NB4 (cell line): ENCODE measurements at regions not wholly inside any gene's neighbourhood (a gene's known extent, or its start where the extent isn't known, plus 50 kb on each side); places are given as distances from the start of the nearest gene placed in this dataset.

Source experiments
- DNase-seq: peaks from one replicate; pipeline ENCODE4 v3.0.0; 2010; ENCODE audit warnings: low read depth
- H3K4me3 ChIP-seq: one replicate; pipeline ENCODE4 v1.5.1; 2011; ENCODE audit warnings: mild to moderate bottlenecking, low read depth, low read length, moderate library complexity
- CTCF ChIP-seq: IDR thresholded peaks from one replicate; pipeline ENCODE4 v1.5.1; 2012; ENCODE audit warnings: low read depth, low read length
- MAX ChIP-seq: IDR thresholded peaks from 2 replicates; pipeline ENCODE4 v1.6.1; 2011; ENCODE audit warnings: low read depth, low read length
- MYC ChIP-seq: IDR thresholded peaks from 2 replicates; pipeline ENCODE4 v1.6.1; 2011; ENCODE audit warnings: low read depth, low read length
- POLR2A ChIP-seq: IDR thresholded peaks from 2 replicates; pipeline ENCODE4 v1.6.1; 2011; ENCODE audit warnings: mild to moderate bottlenecking; ENCODE audit not compliant: insufficient read length; ENCODE audit errors: extremely low read depth

- H3K4me3 ChIP-seq, result no peak overlapping the region
- no peak for TF ChIP-seq POLR2A
- TF ChIP-seq MAX, result no peak
- no peak for TF ChIP-seq CTCF
- TF ChIP-seq MYC, result no peak
- DNase-seq, result no peak
Measured at GRCh38 chr19:31906111-31906871, 439.1 kb upstream of the ZNF507 start.

GRCh38 chr19:31907661-31908060 lies 437.7 kb upstream of the ZNF507 start:
- no peak for TF ChIP-seq MAX
- no peak overlapping the region for H3K4me3 ChIP-seq

GRCh38 chr19:31908080-31908479 lies 437.3 kb upstream of the ZNF507 start:
- TF ChIP-seq CTCF, result no peak
- TF ChIP-seq POLR2A, result no peak
- no peak for TF ChIP-seq MAX
- no peak for TF ChIP-seq MYC
- no peak for DNase-seq
- H3K4me3 ChIP-seq, result no peak overlapping the region

More at GRCh38 chr19:31907661-31908060, 437.7 kb upstream of the ZNF507 start:
- no peak for DNase-seq

GRCh38 chr19:31908496-31909225 lies 436.7 kb upstream of the ZNF507 start:
- no peak for DNase-seq
- no peak overlapping the region for H3K4me3 ChIP-seq
- TF ChIP-seq MAX (no peak), MYC (no peak), POLR2A (no peak), CTCF (no peak)

GRCh38 chr19:31910224-31910623 lies 435.2 kb upstream of the ZNF507 start:
- TF ChIP-seq CTCF (no peak), MYC (no peak), MAX (no peak), POLR2A (no peak)
- no peak overlapping the region for H3K4me3 ChIP-seq
- DNase-seq, result no peak

GRCh38 chr19:31911577-31911976 lies 433.8 kb upstream of the ZNF507 start:
- no peak for DNase-seq
- TF ChIP-seq MYC (no peak), CTCF (no peak), MAX (no peak), POLR2A (no peak)
- H3K4me3 ChIP-seq, result no peak overlapping the region
